Activated CD4-positive, alpha-beta T cell treated with anti-CD3 and anti-CD28 coated beads for 1 hour (primary cell): ENCODE measurements at regions not wholly inside any gene's neighbourhood (a gene's known extent, or its start where the extent isn't known, plus 50 kb on each side); places are given as distances from the start of the nearest gene placed in this dataset.

Experiments used
- DNase-seq: peaks from one replicate; pipeline ENCODE4 v3.0.0-alpha.2; 2020

DNA sequence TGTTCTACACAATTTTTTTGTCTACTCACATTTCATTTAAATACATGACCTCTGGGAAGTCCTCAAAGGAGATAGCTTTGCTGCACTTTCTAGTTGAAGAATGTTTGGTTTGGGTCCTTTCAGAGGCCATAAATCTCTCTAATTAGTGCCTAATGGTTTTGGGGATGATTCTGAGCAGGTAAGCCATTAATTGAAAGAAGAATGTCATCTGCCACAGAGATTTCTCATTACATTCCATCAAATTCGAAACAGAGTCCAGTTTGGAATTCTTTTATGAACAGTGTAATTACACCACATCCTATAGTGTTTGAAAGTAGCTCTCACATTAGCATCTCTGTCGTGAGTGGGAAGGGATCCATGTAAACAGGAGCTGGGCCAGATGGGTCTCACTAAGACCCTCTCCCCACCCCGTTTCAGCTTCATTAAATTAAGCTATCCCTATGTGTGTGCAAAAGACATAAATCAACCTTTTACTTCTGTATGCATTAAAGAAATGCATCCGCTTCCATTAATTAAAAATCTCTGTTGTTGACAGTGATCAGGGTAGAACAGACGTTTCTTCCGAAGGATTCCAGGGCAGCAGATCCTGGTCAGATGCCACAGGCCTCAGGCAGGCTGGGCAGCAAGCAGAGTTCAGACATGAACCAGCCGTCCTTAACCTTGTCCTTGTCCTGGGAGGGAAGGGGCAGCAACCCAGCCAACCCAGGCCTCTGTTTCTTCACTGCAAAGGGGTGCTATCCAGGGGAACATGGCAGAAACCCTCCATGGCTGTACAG lies 99.8 kb upstream of the MAP1B start:
- DNase-seq: no peak

- DNase-seq: no peak
Measured at GRCh38 chr5:72009280-72009679, 98.0 kb upstream of the MAP1B start.

- DNase-seq: no peak
Measured at GRCh38 chr5:72010430-72010829, 96.8 kb upstream of the MAP1B start.

DNA sequence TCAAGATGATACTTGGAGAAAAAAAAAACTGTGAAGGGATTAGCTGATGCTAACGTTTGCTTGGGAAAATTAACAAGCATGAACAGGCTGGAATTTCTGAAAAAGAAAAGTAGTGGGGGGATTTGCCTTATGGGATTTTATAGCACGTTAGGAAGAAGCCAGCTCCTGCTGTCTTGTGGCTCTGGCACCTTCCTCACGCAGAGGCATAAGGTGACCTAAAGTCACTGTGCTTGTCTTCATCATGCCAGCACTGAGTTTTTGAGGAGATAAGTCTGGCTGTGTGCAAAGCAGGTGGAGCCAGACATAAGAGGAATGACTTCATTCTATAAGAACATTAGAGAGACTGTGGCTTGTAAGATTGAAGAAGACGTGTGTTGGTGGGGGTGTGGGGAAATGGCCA lies 94.4 kb upstream of the MAP1B start:
- DNase-seq: no peak

- no peak for DNase-seq
Measured at GRCh38 chr5:72013766-72014624, 93.3 kb upstream of the MAP1B start.

GRCh38 chr5:72015103-72015548 lies 92.1 kb upstream of the MAP1B start:
- DNase-seq: no peak

DNA sequence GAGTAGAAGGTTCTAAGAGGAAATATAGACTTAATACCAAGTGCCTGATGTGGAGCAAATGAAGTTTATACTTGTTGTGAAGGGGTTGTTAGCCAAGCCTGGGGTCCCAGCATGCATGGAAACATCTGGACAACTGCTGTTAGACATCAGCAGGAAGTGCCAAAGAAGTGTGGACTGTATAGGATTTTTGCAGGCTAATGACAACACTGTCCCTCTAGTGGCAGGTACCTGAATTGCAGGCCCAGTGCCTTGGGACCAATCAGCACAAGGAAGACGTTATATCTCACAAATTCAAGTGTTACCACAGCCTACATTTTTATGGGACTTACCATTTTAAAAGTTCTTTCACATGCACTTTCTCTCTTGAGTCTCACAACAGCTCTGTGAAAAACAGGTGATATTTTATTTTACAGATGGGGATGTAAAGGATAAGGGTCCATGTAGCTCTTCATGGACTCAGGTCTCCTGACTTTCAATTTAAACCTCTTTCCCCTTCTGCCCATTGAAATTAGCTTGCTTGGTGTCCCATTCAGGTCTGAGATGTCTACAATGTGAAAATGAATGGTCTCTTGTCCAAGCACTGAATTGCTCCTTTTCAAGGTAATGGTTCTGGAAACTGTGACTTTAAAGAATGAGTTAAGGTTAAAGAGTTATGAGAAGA lies 89.0 kb upstream of the MAP1B start:
- DNase-seq: peak; percentile 15

GRCh38 chr5:72020161-72020983 lies 86.9 kb upstream of the MAP1B start:
- no peak for DNase-seq

GRCh38 chr5:72021651-72022357 lies 85.5 kb upstream of the MAP1B start:
- no peak for DNase-seq

GRCh38 chr5:72028382-72028781 lies 78.9 kb upstream of the MAP1B start:
- DNase-seq: no peak

DNA sequence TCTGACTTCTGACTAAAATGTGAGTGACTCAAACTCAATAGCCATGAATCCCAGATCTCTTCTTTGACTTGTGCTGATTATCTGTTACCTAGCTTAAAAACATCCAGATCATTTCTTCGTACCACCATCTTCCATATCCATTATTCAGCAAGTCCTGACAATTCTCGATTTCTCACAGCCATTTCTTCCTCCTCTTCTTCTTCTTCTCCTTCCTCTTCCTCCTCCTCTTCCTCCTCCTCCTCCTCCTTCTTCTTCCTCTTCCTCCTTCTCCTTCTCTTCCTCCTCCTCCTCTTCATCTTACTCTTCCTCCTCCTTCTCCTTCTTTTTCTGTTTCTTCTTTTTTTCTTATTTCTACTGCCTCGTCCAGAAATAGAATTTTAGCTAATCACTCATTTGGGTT lies 77.0 kb upstream of the MAP1B start:
- DNase-seq: no peak

DNA sequence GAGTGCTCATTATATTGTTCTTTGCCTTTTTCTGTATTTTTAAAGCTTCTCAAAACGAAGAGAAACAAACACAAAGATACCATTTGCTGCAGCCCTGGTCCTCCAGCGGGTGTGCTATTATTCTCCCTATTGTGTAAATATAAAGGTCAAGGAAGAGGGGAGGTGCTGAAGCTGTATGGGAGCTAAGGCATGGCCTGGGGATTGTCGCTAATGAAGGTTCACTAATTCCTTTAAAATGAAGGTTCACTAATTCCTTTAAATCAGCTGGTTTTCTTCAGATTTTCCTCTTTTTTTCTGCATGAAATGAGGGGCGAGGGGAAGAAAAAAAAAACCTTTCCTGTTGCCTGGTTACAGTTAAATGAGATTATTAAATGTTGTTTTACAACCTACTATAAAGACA lies 74.5 kb upstream of the MAP1B start:
- DNase-seq: no peak

- DNase-seq: no peak
Measured at GRCh38 chr5:72034770-72035169, 72.5 kb upstream of the MAP1B start.

DNA sequence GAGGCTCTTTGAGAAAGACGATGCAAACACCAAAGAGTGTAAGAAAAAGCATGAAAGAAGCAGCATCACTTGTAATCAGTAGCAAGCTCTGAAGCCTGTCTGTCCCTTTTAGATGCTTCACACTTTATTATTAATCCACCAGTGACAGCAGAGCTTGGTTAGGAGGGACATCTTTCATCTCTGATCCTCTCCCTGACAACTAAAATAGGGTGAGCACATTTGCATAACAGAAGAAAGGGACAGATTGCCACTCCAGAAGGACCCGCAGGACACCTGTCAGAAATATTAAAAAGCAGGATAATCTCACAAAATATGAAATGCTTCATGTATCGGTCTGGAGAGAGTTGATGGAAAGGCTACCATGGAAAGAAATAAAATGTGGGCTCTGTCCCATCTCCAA lies 71.4 kb upstream of the MAP1B start:
- DNase-seq: no peak

DNA sequence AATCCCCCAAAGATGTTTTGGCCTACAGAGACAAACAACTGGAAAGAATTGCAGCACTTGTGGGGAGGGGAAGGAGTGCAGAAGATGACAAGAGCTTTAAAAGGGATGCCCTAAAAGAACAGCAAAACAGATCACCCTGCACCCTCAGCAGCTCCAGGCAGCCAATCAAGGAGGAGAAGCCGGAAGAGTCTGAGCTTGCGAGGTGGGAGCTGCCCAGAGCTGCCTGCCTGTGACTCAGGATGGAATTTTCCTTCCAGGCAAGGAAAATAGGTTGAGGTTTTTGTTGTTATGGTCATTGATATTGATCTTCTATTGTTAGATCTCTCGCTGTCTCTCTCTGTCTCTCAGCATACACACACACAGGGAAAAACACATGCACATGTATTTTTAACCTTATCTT lies 70.3 kb upstream of the MAP1B start:
- DNase-seq: no peak

- no peak for DNase-seq
Measured at GRCh38 chr5:72040513-72040912, 66.8 kb upstream of the MAP1B start.

DNA sequence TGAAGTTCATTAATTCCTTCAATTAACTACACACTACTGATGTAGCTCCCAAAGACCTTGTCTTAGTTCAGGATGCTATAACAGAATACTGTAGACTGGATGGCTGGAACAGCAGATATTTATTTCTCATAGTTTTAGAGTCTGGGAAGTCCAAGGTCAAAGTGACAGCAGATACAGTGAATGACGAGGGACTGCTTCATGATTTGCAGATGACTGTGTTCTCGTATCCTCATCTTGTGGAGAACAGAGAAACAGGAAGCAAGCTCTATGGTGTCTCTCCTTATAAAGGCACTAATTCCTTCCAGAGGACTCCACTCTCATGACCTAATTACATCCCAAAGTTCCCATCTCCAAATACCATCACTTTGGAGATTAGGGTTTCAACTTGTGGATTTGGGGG lies 65.6 kb upstream of the MAP1B start:
- DNase-seq: no peak

DNA sequence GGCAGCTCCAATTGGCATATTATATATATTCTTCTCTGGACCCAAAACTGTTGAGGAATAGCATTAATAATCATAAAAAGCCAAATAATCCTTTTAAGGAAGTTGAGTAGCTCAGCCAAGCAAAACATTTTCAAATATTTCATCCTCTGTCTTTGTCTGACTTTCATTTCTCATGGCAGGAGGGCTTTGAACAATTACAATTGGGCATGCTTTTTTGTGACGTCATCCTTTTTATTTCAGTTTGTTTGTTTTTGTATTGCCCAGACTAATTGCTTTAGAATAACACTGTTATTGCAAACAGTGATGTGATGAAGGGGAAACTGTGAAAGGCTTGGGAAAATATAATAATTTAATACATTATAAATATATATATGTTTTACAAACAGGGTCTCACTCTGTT lies 65.2 kb upstream of the MAP1B start:
- DNase-seq: no peak

- no peak for DNase-seq
Measured at GRCh38 chr5:72045692-72046091, 61.6 kb upstream of the MAP1B start.

- no peak for DNase-seq
Measured at GRCh38 chr5:72046106-72046505, 61.2 kb upstream of the MAP1B start.

GRCh38 chr5:72055636-72056035 lies 51.6 kb upstream of the MAP1B start:
- no peak for DNase-seq
